ENCODE measurements at regions not wholly inside any gene's neighbourhood (a gene's known extent, or its start where the extent isn't known, plus 50 kb on each side); places are given as distances from the start of the nearest gene placed in this dataset.

GRCh38 chr2:8148260-8149006 is 533.4 kb upstream of the ID2 start (continued):
- no peak for TF ChIP-seq TSC22D4 (tag; IDR thresholded peaks at IDR 0.05)

- in situ Hi-C loops (cut with MboI), result no loop called here
- no peaks in the 10 kb centered on the region for H3K9me3 ChIP-seq (replicated peaks; ENCODE audit: control insufficient read depth, insufficient read depth, low read depth, low read length)
- WGBS (ENCODE audit: insufficient coverage, low coverage, missing lambda C conversion rate), result 0% methylated on average over 5 of the region's 5 CpGs
- intact Hi-C loops (cut with micrococcal nuclease), result no loop called here
- ChIA-PET CTCF (ENCODE audit: low intra/inter-chr PET ratio) (no interaction called here), POLR2A (interaction anchor here (1.1 kb wide), 1 partner anchor 9 kb away, joined by 3 read pairs; no protein-coding TSS in a partner anchor)
- ATAC-seq, result no peak
- H3K9ac ChIP-seq (ENCODE audit: insufficient read depth in 1 of 2, low read depth in 2 of 2, low read length in 2 of 2), result no peak overlapping the region
- no peak overlapping the region for H3K4me3 ChIP-seq
- FAIRE-seq, result no peak
- TF ChIP-seq ZNF124 (CRISPR knock-in tag; IDR thresholded peaks at IDR 0.05), result no peak
- TF ChIP-seq ZFP30 (CRISPR knock-in tag; IDR thresholded peaks at IDR 0.05; ENCODE audit: borderline replicate concordance), result no peak
- no peak for TF ChIP-seq E2F5 (CRISPR knock-in tag; IDR thresholded peaks at IDR 0.05)
- no peak for TF ChIP-seq ZNF77 (CRISPR knock-in tag; IDR thresholded peaks at IDR 0.05)
- TF ChIP-seq ZBTB34 (CRISPR knock-in tag; IDR thresholded peaks at IDR 0.05), result no peak
- no peak for TF ChIP-seq TEAD4 (IDR thresholded peaks at IDR 0.05; ENCODE audit: low read length)
- TF ChIP-seq TEAD4 (CRISPR knock-in tag; IDR thresholded peaks at IDR 0.05; ENCODE audit: borderline replicate concordance), result no peak
- TF ChIP-seq ETV5 (CRISPR knock-in tag; IDR thresholded peaks at IDR 0.05; ENCODE audit: low read depth), result no peak
- TF ChIP-seq JUN (IDR thresholded peaks at IDR 0.05; ENCODE audit: borderline replicate concordance, low read depth, low read length), result no peak
- TF ChIP-seq JUN (CRISPR knock-in tag; IDR thresholded peaks at IDR 0.05; ENCODE audit: borderline replicate concordance), result no peak
- TF ChIP-seq NONO (IDR thresholded peaks at IDR 0.05; ENCODE audit: low read depth in 2 of 2, low read length in 1 of 2), result no peak
- no peak for TF ChIP-seq MTA2 (IDR thresholded peaks at IDR 0.05; ENCODE audit: low read depth)
- no peak for TF ChIP-seq MAFG (tag; conservative IDR thresholded peaks at IDR 0.05)
- TF ChIP-seq RBFOX2 (IDR thresholded peaks at IDR 0.05; ENCODE audit: low read depth, low read length), result no peak
- no peaks in the 10 kb centered on the region for H3K9me1 ChIP-seq (ENCODE audit: control insufficient read depth, insufficient read depth, low read length)
- no peak overlapping the region for H2AFZ ChIP-seq (ENCODE audit: low read depth, low read length)
- H3K4me2 ChIP-seq (ENCODE audit: insufficient read depth, low read length), result no peak overlapping the region
- no peaks in the 10 kb centered on the region for H4K20me1 ChIP-seq (replicated peaks; ENCODE audit: control insufficient read depth, insufficient read depth, low read length)
- no peaks in the 10 kb centered on the region for H3K4me1 ChIP-seq (replicated peaks in 1 of 2; ENCODE audit: control insufficient read depth in 2 of 2, insufficient read depth in 2 of 2, low read length in 2 of 2)
- no peaks in the 10 kb centered on the region for H3K79me2 ChIP-seq (ENCODE audit: control insufficient read depth, insufficient read depth, low read length)
- H3K27me3 ChIP-seq (ENCODE audit: control insufficient read depth in 2 of 2, insufficient read depth in 2 of 2, low read length in 2 of 2), result peaks cover 0 to 12% of the 10 kb centered on the region in 2 experiments; a peak in 2 of 5 replicates
- no peak for DNase-seq (ENCODE audit: extremely low read depth in 1 of 4, low spot score in 3 of 4)
- H3K27ac ChIP-seq (ENCODE audit: extremely low read depth, low read depth, low read length), result no peak overlapping the region
- no peaks in the 10 kb centered on the region for H3K36me3 ChIP-seq (ENCODE audit: control insufficient read depth, insufficient read depth, low read length)
- BruUV-seq (replicated peaks), result no TSS peak
Measured at GRCh38 chr2:8149007-8149405, 532.9 kb upstream of the ID2 start.

All from K562 (cell line).